Stimulated activated CD8-positive, alpha-beta memory T cell treated with anti-CD3 and anti-CD28 coated beads, Interleukin-15, amount 100 ng/mL, for 48 hours (primary cell): ENCODE measurements at regions not wholly inside any gene's neighbourhood (a gene's known extent, or its start where the extent isn't known, plus 50 kb on each side); places are given as distances from the start of the nearest gene placed in this dataset.
"Not testable (repeated sequence)": the region's sequence is repeated elsewhere in the genome, so short reads cannot be mapped to it uniquely, and the experiment has no call there.

Source experiments
- DNase-seq, 2 donors: peaks; one replicate each; pipeline ENCODE4 v3.0.0-alpha.2; 2020; ENCODE audit warnings: low read depth in 2 of 2

GRCh38 chr5:176140138-176140537, 98.1 kb upstream of the SIMC1 start:
- DNase-seq, result not testable (repeated sequence)

DNA sequence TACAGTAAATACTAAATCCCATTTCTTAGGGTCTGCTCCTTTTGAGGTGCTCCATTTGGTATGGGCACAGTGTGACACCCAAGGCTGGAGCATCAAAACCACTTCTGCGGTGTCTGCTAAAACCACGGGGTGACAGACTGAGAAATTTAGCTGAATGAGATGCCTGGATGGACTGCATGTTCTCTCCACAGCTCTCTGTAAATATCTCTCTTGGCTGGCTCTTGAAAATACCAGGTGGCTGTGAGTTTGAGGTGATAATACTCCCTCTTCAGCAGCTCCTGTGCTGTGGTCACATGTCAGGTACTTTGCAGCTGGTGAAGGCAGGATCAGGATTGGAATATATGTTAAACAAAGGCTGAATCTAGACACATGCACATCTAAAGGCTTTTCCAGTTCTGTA, 93.7 kb upstream of the SIMC1 start:
- no peak for DNase-seq

DNA sequence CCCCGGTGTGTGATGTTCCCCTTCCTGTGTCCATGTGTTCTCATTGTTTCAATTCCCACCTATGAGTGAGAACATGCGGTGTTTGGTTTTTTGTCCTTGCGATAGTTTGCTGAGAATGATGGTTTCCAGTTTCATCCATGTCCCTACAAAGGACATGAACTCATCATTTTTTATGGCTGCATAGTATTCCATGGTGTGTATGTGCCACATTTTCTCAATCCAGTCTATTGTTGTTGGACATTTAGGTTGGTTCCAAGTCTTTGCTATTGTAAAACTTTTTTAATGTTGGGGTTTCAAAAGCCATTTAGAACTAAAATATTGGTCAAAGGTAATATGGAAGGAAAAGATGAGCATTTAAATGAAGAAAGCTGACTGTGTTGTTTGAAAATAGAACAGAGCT, 88.3 kb upstream of the SIMC1 start:
- DNase-seq, result not testable (repeated sequence)

DNA sequence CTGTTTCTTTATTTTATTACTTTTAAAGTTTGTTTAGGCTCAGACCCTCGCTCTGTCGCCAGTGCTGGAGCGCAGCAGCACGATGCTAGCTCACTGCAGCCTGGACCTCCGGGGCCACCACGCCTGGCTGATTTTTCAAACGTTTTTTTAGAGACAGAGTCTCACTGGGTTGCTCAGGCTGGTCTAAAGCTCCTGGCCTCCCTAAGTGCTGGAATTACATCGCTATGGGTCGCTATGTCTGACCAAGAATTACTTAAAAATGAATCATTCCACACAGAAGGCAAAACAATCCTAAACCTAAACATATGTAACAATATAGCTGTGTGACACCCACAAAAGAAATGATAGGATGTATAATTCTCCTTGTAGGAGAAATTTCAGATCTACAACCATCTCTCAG, 86.9 kb upstream of the SIMC1 start:
- no peak for DNase-seq

GRCh38 chr5:176152191-176152929, 85.9 kb upstream of the SIMC1 start:
- no peak for DNase-seq

GRCh38 chr5:176152930-176153311, 85.3 kb upstream of the SIMC1 start:
- no peak for DNase-seq

DNA sequence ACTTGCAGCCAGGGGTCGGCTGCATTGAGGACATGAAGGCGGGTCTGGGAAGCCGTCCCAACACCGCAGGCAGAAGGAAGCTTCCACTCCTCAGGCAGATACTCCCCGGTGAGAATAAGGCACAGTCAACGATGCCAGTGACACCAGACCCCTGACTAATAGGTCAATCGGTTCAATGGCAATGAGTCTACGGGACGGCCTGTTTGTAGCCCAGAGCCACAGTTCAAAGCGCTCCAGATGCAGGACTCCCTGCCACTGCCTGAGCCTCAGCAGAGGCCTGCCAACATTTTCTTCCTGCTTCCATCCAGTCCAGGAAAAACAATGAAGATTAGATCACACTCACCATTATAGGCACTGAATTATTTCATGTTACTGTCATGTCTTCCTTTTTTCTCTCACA, 84.5 kb upstream of the SIMC1 start:
- no peak for DNase-seq

DNA sequence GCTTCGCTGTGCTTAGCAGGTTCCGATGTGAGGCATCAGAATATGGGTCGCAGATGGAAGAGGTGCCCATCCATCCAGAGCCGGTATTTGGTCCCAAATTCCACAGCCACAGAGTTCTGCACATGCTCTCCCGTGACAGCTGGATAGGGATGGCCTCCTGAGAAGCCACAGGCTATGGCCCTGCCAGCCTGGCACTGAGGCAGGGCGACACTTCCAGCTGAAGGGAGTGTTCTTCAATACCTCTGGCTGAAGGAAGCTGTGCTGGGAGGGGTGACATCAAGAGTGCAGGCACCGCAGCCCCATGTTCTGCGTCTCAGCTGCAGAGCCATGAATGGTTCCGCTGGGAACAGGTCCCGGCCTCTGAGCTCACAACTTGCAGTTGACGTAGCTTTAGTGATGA, 83.4 kb upstream of the SIMC1 start:
- no peak for DNase-seq

- DNase-seq, result no peak
Observed at GRCh38 chr5:176155922-176156359, 82.3 kb upstream of the SIMC1 start.

GRCh38 chr5:176157656-176158055, 80.6 kb upstream of the SIMC1 start:
- no peak for DNase-seq

DNA sequence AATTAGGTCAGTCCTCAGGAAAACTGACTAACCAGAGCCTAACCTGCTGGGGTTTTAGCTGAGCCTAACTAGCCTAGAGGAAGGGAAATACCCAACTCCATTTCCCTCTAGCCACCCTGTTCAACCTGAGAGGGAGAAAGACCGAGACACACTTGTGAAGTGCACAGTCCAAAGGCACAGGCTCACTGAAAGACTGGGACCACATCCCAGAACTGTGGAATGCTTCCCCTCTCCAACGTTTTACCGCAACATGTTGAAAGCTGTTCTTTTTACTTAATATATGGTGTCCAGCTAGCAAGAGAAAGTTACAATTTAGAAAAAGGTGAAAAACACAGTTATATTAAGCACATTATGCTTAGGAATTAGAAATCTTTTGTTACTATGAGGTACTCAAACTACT, 76.8 kb upstream of the SIMC1 start:
- DNase-seq, result no peak

GRCh38 chr5:176162198-176162597, 76.0 kb upstream of the SIMC1 start:
- DNase-seq, result no peak

DNA sequence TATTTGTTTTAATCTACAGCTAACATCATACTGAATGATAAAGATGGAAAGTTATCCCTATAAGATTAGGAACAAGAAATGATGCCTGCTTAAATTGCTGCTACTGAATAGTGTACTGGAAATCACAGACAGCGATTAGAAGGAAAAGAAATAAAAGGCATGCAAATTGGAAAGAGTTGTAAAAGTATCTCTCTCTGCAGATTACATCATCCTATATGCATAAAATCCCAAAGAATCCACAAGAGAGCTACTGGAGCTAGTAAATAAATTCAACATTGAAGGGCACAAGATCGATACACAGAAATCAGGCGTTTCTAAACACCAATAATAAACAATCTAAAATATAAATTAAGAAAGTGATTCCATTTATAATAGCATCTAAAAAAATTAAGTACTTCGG, 75.3 kb upstream of the SIMC1 start:
- no peak for DNase-seq

DNA sequence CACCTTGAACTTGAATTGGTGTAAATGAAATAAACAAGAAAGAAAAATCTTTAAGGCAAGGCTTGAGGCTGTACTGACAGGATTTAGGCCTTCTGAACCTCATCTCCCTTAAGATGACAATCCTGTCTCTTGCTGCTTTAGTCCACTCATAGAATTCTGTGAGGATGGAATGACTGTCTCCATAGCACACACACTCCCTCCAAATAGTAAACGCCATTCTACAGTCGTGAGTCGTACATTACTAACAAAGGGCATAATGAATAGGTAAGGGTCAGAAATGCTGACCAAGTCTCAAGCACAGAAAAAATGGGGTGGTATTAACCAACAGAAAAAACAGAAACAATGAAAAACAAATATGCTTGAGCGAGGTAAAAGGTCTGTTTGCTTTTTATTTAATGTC, 71.8 kb upstream of the SIMC1 start:
- DNase-seq, result no peak

- no peak for DNase-seq
Observed at GRCh38 chr5:176167800-176168199, 70.4 kb upstream of the SIMC1 start.

- no peak for DNase-seq
Observed at GRCh38 chr5:176169393-176170063, 68.7 kb upstream of the SIMC1 start.

DNA sequence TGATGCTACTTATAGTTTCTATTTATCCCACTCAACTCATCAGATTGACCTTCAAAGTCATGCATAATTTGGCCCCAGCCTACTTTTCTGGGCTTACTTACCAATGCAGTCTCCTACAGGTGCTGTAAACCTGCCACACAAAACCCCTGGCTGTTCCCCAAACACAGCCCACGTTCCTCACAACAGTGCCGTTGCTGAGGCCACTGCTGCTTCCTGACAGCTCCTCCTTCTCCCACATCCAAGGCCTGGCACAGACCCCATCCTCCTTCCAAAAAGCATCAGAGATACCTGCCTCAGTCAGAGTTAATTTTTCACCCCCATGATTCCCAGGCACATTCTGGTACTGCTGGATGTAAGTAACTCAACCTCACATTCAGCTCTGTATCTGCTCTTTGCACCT, 68.1 kb upstream of the SIMC1 start:
- DNase-seq, result no peak

GRCh38 chr5:176171171-176171760, 67.0 kb upstream of the SIMC1 start:
- no peak for DNase-seq

GRCh38 chr5:176172246-176172645, 66.0 kb upstream of the SIMC1 start:
- no peak for DNase-seq

DNA sequence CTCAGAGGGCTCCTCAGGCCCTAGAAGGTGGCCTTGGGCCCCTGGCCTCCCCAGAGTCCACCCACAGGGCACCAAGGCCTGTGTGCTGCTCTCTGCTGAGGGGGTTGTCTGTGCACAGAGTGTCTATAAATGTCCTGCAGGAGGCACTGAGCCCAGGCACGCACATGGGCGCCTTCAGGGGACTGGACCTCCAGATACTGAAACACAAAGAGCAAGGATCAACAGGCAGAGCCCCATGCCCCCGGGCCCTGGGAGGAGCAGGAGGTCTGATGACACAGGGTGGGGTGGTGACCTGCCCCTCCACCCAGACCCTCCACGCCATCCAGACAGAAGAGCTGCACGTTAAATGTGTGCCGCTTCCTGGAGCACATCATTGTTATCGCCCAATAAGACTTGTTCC, 64.6 kb upstream of the SIMC1 start:
- no peak for DNase-seq

DNA sequence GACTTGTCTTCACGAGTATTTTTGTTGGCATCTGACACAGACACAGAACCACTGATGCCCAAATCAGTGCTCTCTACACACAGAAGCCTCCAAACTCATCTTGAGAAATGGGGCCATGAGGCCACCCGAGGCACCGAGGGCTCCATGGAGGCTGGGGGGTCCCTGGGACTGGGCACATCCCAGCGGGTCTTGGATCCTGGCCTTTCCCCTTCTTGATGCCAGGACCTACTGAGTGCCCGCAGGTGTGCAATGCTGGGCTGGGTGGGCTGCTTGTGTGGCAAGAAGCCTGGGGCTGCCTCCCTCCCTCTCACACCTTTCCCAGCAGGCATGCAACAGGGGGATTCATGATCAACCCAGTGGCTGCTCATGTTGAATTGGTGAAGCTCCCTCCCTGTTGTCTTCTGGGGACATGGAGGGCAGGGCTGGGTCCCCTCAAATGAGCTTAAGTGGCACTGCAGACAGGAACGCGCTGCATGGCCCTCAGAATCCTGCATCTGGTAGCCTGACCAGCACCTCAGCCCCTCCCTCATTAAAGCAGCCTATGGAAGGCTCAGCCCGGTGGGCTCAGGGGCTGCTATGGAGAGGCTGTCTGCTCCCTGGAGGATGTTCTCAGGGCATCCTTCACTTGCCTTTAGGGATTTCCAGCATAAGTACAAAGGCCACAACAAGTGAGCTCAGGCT, 63.7 kb upstream of the SIMC1 start:
- DNase-seq, result no peak

DNA sequence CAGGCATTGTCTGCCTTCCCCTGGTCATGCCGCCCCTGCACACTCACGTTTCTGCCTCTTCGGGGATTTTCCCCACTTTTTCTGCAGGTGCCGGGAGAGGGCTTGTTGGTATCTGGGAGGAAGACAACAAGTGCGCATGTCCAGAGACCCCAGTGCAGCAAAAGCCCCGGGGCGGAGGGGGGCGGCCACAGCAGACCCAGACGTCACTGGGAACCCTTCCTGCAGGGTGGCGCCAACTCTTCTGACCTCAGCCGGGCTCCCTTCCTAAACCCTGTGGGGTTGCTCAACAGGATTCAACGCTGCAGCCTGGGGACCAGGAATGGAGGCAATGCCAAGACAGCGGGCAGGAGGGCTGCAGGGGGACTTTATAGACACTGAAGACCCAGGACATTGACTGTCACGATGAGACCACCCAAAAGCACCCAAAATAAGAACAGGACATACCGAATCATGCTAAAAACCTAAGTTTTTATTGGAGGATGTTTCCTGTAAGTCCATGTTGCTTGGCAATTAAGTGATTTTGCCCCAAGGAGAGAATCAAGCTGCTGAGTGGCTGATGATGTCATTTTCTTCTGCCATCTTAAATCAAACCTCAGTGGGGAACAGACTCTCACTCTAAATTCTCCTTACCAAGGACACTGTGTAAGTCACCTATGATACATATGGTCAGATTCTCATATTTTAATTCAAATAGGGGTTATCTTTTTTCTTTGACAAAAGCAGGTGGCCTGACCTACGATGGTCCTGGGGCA, 62.9 kb upstream of the SIMC1 start:
- DNase-seq, result no peak
